Fibroblast of lung (primary cell): ENCODE measurements at regions not wholly inside any gene's neighbourhood (a gene's known extent, or its start where the extent isn't known, plus 50 kb on each side); places are given as distances from the start of the nearest gene placed in this dataset.

Experiments used
- DNase-seq, 2 donors: peaks; one replicate each; pipeline versions ENCODE4 v3.0.0 to v3.0.0-alpha.2; 2010; ENCODE audit warnings: low read depth in 2 of 2
- H2AFZ ChIP-seq: 2 replicates; pipeline ENCODE4 v1.5.1; 2012; ENCODE audit warnings: low read length, control low read depth, inconsistent platforms
- H3K27ac ChIP-seq: 2 replicates; pipeline ENCODE4 v1.5.1; 2011; ENCODE audit warnings: low read length, control low read depth; ENCODE audit not compliant: insufficient read depth
- H3K27me3 ChIP-seq: 2 replicates; pipeline ENCODE4 v1.5.1; 2011; ENCODE audit warnings: mild to moderate bottlenecking, low read length; ENCODE audit not compliant: control insufficient read depth, insufficient read depth
- H3K36me3 ChIP-seq: 2 replicates; pipeline ENCODE4 v1.5.1; 2011; ENCODE audit warnings: low read length; ENCODE audit not compliant: control insufficient read depth, insufficient read depth
- H3K4me1 ChIP-seq: 2 replicates; pipeline ENCODE4 v1.5.1; 2011; ENCODE audit warnings: low read length; ENCODE audit not compliant: control insufficient read depth, insufficient read depth; ENCODE audit errors: extremely low read depth
- H3K4me2 ChIP-seq: 2 replicates; pipeline ENCODE4 v1.5.1; 2011; ENCODE audit warnings: low read length, control low read depth; ENCODE audit not compliant: insufficient read depth; ENCODE audit errors: extremely low read depth
- H3K4me3 ChIP-seq, 4 experiments: fragments of 200-600 bp in 1 of 4; sonication (generic) in 1 of 4; replicated peaks in 1 of 4; 2 replicates each; pipeline ENCODE4 v1.5.1; 2011 to 2016; ENCODE audit warnings: low read length in 4 of 4, low read depth in 3 of 4, mild to moderate bottlenecking in 3 of 4, control low read depth in 2 of 4, inconsistent platforms in 1 of 4, mixed read lengths in 1 of 4; ENCODE audit not compliant: insufficient read depth in 1 of 4; ENCODE audit errors: control extremely low read depth in 1 of 4
- H3K79me2 ChIP-seq: 2 replicates; pipeline ENCODE4 v1.5.1; 2012; ENCODE audit warnings: mild to moderate bottlenecking, low read length, inconsistent platforms; ENCODE audit not compliant: control insufficient read depth, insufficient read depth
- H3K9ac ChIP-seq: 2 replicates; pipeline ENCODE4 v1.5.1; 2011; ENCODE audit warnings: mild to moderate bottlenecking, low read length, control low read depth; ENCODE audit not compliant: insufficient read depth
- H3K9me3 ChIP-seq: 2 replicates; pipeline ENCODE4 v1.5.1; 2012; ENCODE audit warnings: low read depth, low read length; ENCODE audit not compliant: control insufficient read depth, insufficient read depth
- H4K20me1 ChIP-seq: 2 replicates; pipeline ENCODE4 v1.5.1; 2011; ENCODE audit warnings: low read length; ENCODE audit not compliant: control insufficient read depth, insufficient read depth; ENCODE audit errors: extremely low read depth
- EZH2 ChIP-seq: IDR thresholded peaks from 2 replicates; pipeline ENCODE4 v1.5.1; 2012; ENCODE audit warnings: low read length, control low read depth, mild to moderate bottlenecking; ENCODE audit errors: missing control alignments
- TF ChIP-seq, protein P1 (sequence below), 2 donors: IDR thresholded peaks in 1 of 2; conservative IDR thresholded peaks in 1 of 2; 1 replicate in 1 of 2; 2 replicates in 1 of 2; pipeline ENCODE4 v1.5.1; 2011 to 2012; ENCODE audit warnings: low read length in 2 of 2, control low read depth in 1 of 2, inconsistent platforms in 1 of 2, low read depth in 1 of 2, mild to moderate bottlenecking in 1 of 2

DNA sequence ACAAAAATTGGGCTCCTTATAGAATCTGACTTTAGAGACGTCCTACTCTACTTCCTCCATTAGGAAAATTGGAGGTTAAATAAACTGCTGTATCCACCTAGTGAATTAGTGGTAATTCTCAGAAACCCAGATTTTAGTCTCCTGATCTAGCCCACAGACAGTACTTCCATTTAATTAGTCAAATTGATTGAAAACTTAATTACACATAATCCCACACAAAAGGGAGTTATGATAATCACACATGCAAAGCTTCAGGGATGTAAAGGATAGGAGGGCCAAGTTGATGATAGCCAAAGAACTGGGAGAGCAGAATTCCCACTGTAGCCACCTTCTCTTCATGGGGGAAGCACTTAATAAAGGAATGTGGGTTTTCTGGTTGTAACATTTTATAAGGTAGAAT lies 471.9 kb downstream of the TMEM182 start:
- Histone ChIP-seq H3K27ac (no peak overlapping the region), H3K79me2 (no peaks in the 10 kb centered on the region), H3K9me3 (no peaks in the 10 kb centered on the region), H3K9ac (no peak overlapping the region), H3K4me3 (no peak overlapping the region), H3K4me2 (no peak overlapping the region), H3K4me1 (no peaks in the 10 kb centered on the region), H2AFZ (no peak overlapping the region), H4K20me1 (no peaks in the 10 kb centered on the region), H3K36me3 (no peaks in the 10 kb centered on the region), H3K27me3 (no peaks in the 10 kb centered on the region)
- TF ChIP-seq, protein P1, sequence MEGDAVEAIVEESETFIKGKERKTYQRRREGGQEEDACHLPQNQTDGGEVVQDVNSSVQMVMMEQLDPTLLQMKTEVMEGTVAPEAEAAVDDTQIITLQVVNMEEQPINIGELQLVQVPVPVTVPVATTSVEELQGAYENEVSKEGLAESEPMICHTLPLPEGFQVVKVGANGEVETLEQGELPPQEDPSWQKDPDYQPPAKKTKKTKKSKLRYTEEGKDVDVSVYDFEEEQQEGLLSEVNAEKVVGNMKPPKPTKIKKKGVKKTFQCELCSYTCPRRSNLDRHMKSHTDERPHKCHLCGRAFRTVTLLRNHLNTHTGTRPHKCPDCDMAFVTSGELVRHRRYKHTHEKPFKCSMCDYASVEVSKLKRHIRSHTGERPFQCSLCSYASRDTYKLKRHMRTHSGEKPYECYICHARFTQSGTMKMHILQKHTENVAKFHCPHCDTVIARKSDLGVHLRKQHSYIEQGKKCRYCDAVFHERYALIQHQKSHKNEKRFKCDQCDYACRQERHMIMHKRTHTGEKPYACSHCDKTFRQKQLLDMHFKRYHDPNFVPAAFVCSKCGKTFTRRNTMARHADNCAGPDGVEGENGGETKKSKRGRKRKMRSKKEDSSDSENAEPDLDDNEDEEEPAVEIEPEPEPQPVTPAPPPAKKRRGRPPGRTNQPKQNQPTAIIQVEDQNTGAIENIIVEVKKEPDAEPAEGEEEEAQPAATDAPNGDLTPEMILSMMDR (conservative IDR thresholded peaks at IDR 0.05 in 1 of 2, IDR thresholded peaks at IDR 0.05 in 1 of 2; ENCODE audit: low read depth in 1 of 2, low read length in 2 of 2) = no peak
- no peak for TF ChIP-seq EZH2
- DNase-seq = no peak

- H3K9me3 ChIP-seq = no peaks in the 10 kb centered on the region
- no peak overlapping the region for H3K9ac ChIP-seq
- H3K4me3 ChIP-seq = no peak overlapping the region
- no peaks in the 10 kb centered on the region for H4K20me1 ChIP-seq
- no peak for DNase-seq
- no peak overlapping the region for H2AFZ ChIP-seq
- H3K4me2 ChIP-seq = no peak overlapping the region
- H3K4me1 ChIP-seq = no peaks in the 10 kb centered on the region
- H3K36me3 ChIP-seq = no peaks in the 10 kb centered on the region
- H3K79me2 ChIP-seq = no peaks in the 10 kb centered on the region
- no peak overlapping the region for H3K27ac ChIP-seq
- no peaks in the 10 kb centered on the region for H3K27me3 ChIP-seq
- TF ChIP-seq, protein P1 (conservative IDR thresholded peaks at IDR 0.05 in 1 of 2, IDR thresholded peaks at IDR 0.05 in 1 of 2; ENCODE audit: low read depth in 1 of 2, low read length in 2 of 2) = no peak
- TF ChIP-seq EZH2 = no peak
Measured at GRCh38 chr2:103235283-103235682, 473.5 kb downstream of the TMEM182 start.

DNA sequence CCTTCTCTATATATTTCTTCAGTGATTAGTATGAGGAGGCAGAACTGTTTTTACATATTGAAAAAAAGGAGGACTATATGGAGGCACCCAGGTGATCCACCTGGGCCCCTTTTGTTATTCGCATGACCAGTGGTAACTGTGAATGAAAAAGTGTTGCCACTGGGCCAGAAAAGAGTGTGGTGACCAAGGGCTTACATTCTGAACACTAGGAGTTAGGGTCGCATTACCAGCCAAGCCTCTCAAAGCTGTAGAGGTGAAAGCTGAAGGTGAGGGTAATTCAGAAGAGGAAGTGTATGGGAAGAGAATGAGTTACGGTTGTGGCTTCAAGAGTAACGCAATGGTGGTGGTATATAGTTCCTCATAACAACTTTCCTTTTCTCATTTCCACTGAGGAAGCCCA lies 487.6 kb downstream of the TMEM182 start:
- Histone ChIP-seq H3K9me3 (no peaks in the 10 kb centered on the region), H3K79me2 (no peaks in the 10 kb centered on the region), H4K20me1 (no peaks in the 10 kb centered on the region), H3K4me1 (no peaks in the 10 kb centered on the region), H3K27me3 (no peaks in the 10 kb centered on the region), H3K27ac (no peak overlapping the region), H3K4me2 (no peak overlapping the region), H3K9ac (no peak overlapping the region), H3K4me3 (no peak overlapping the region), H2AFZ (no peak overlapping the region), H3K36me3 (no peaks in the 10 kb centered on the region)
- TF ChIP-seq, protein P1 (conservative IDR thresholded peaks at IDR 0.05 in 1 of 2, IDR thresholded peaks at IDR 0.05 in 1 of 2; ENCODE audit: low read depth in 1 of 2, low read length in 2 of 2) = no peak
- no peak for TF ChIP-seq EZH2
- no peak for DNase-seq
